HEK293 (cell line): ENCODE measurements at regions not wholly inside any gene's neighbourhood (a gene's known extent, or its start where the extent isn't known, plus 50 kb on each side); places are given as distances from the start of the nearest gene placed in this dataset.

Source experiments
- REST ChIP-seq: fragments of 450-650 bp; formaldehyde crosslinking; IDR thresholded peaks from 2 replicates; pipeline ENCODE4 v1.5.1; 2016; ENCODE audit warnings: missing biosample characterization, missing genetic modification characterization
- ZNF501 ChIP-seq: fragments of 450-650 bp; formaldehyde crosslinking; IDR thresholded peaks from 2 replicates; pipeline ENCODE4 v1.5.1; 2016; ENCODE audit warnings: missing biosample characterization, missing genetic modification characterization

DNA sequence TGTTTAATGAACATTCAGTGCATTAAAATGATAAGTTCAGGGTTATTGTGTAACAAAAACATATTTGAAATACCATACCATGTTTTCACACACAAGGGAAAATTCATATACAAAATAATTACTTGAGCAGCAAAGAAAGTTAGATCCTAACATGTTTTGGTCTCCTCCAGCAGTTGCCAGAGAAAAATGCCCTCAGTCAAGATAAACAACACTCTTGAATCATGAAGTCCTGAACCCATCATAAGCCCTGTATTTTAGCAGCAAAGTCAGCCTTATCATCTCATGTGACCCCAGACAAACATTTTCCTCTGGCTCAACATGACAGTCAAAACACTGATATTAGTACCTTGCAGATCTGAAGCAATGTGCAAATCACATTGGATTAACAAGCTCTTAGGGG, 1541.1 kb upstream of the WWC1 start:
- TF ChIP-seq REST (tag by site-specific recombination) (no peak), ZNF501 (tag by site-specific recombination) (no peak)
